ENCODE measurements at regions not wholly inside any gene's neighbourhood (a gene's known extent, or its start where the extent isn't known, plus 50 kb on each side); places are given as distances from the start of the nearest gene placed in this dataset.

DNA sequence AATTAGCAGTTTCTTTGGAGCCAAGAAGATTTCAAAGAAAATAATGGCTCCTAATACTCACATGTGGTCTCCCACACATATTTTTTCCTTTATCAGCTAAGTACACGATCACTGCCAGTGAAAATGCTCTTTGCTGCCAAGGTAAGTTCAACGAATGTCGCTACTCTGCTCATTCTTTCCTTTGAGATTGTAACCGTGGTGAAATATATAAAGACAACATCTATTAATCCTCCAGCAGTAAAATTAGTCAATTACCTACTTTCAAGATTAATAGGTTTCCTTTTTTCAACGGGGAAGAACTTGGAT lies 672.2 kb downstream of the GATA3 start:
- no peak for DNase-seq

DNA sequence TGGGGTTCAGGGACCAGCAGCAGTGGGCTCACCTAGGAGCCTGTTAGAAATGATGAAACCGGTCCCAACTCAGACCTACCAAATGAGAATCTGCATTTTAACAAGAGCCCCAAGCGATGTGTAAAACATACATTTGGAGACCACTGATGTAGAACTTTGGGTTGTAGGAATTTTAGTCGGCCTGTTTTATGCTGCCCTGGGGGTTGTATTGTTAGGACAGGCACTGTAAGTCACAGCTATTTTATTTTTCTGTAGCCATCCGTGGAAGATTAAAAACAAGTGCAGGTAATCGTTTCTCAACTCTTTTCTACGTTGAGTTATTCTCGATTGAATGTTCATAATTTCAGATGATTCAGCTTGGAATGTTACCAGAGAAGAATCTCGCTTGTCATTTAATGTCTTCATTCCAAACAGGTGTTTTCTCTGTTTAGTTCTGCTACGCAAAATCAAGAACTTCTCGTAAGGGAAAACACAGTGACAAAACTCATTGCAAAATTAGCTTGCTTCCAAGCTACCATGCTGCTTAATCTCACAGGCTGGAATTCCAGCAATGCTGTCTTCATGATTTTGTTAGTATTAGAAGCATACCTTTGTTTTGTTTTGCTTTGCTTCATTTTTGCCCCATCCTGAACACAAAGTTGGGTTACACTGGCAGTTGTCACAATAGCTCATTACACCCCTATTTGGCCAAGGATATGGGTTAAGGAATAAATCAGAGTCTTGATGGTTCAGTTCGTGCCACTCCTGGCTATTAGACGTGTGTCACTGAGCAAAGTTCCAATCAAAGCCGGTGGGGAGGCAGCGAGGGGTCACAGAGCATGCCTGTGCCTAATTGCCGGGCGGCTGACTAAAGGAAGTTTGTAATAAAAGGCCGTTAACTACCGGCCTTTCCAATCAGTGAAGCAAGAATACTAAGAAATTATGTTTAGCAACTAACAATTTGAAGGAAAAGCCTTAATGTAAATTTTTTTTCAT lies 676.9 kb downstream of the GATA3 start:
- no peak for DNase-seq

GRCh38 chr10:8738987-8739386 lies 684.5 kb downstream of the GATA3 start:
- no peak for DNase-seq

GRCh38 chr10:8752146-8752843 lies 697.8 kb downstream of the GATA3 start:
- DNase-seq, result no peak

DNA sequence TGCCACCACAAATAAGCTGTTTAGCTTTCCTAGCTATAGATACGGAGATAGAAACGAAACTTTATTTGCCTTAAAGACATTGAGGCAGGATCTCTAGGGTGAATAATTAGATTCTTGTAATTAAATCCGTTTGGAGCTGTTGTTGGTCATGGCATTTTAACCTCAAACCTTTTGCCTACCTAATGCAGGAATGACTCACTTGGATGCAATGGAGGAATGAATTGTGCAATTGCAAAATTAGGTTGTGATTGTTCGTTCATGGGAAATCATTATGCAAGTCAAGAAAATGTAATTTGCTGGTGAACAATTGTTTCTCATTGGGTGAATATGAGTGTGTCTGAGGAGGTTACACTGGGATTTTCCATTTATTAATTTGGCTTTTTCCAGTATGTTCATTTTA lies 703.5 kb downstream of the GATA3 start:
- DNase-seq, result no peak

DNA sequence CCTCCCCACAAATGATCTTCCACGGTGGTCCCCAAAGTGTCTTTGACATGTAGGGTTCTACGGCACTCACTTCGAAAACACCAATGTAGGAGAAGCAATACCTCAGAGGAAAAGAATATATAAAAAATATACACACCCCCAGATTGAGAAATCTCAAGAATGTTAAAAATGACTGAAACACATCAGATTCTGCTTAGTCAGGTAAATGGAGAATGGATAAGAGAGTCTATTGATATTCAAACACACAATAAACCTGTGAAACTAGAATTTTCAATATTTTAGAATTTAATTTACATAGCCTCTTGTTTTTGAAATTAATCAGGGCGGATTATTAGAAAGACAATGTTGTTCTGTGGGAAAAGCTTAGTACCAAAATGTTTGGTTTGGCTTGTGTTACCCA lies 712.4 kb downstream of the GATA3 start:
- no peak for DNase-seq

- DNase-seq, result no peak
These were observed 713.1 kb downstream of the GATA3 start for GRCh38 chr10:8767591-8767990.

- DNase-seq, result no peak
These were observed 713.9 kb downstream of the GATA3 start for GRCh38 chr10:8768341-8768740.

GRCh38 chr10:8768852-8769251 lies 714.4 kb downstream of the GATA3 start:
- DNase-seq, result no peak

GRCh38 chr10:8776926-8777622 lies 722.6 kb downstream of the GATA3 start:
- DNase-seq, result no peak

DNA sequence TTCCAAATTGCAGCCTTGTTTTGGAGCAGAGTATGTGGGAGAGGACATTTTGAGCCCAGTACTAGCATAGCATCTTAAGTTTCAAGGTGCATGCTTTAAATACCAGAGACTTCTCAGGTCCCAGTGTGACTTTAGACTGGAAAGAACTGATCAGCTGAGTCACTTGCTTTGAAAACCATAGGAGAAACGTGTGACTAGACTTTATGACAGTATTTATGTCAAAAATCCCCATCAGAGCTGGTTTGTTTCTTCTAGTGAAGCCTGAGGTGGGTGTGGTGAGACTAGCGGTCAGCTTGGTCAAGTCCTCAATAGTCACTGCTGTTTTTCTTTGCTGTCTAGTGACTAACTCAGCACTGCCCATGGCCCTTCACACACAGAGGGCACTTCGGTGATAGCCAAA lies 724.2 kb downstream of the GATA3 start:
- DNase-seq, result no peak

DNA sequence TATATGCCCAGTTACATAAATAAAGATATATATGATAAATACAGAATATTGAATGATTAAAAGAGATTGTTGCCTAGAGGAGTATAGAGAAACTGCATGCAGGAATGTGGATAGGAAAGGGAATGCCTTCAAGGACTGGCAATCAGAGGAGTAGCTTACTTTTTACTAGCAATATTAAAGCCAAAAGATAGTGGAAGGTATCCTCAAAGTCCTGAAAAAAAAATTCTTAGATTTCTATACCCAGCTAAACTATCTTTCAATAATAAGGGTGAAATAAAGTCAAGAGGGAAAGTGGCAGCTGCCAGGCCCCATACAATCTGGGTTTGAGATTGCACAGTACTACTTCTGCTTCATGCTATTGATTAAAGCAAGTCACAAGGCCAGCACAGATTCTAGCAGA lies 733.2 kb downstream of the GATA3 start:
- DNase-seq, result no peak

GRCh38 chr10:8790390-8790789 lies 735.9 kb downstream of the GATA3 start:
- no peak for DNase-seq

DNA sequence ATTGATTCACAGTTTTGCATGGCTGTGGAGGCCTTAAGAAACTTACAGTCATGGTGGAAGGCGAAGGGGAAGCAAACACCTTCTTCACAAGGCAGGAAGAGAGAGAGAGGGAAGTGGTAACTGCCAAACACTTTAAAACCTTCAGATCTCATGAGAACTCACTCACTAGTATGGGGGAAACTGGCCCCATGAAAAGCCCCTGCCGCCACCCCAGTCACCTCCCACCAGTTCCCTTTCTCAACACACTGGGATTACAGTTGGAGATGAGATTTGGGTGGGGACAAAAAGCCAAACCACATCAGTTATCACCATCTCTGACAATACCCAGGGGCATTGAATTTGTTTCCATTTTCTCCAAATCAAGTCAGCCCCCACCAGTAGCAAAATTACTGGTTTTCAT lies 740.4 kb downstream of the GATA3 start:
- no peak for DNase-seq

GRCh38 chr10:8800426-8800825 lies 745.9 kb downstream of the GATA3 start:
- no peak for DNase-seq

DNA sequence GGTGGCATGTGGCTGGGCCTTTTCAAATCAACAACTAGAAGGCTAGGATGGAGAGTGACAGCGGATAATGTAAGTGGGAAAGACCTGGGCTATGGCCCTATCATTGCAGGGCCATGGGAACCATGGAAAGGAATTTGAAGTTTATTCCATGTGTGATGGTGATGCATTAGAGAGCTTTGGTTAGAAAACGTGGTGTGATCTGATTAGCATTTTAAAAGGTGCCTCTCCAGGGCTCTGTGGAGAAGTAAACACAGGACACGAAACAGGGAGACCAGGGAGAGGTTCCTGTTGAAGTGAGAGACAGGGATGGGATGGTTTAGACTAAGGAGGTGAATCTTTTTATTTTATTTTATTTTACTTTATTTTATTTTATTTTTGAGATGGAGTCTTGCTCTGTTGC lies 749.5 kb downstream of the GATA3 start:
- no peak for DNase-seq

GRCh38 chr10:8810677-8811076 lies 756.2 kb downstream of the GATA3 start:
- no peak for DNase-seq

DNA sequence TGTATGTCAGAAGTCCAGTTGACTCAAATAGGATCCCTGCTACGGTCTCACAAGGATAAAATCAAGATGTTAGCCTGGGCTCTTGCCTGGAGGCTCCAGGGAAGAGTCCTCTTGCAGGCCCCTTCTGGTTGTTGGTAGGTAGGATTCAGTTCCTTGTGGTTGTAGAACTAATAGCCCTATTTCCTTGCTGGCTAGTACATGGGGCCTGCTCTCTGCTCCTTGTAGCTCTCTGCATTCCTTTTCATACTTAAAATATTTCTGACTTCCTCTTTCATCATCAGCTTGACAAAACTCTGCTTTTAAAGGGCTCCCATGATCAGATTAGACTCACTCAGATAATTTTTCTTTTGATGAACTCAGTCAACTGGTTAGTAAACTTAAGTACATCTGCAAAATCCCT lies 756.7 kb downstream of the GATA3 start:
- no peak for DNase-seq

GRCh38 chr10:8815969-8816368 lies 761.5 kb downstream of the GATA3 start:
- no peak for DNase-seq

- no peak for DNase-seq
These were observed 762.8 kb downstream of the GATA3 start for GRCh38 chr10:8817299-8817698.

GRCh38 chr10:8825611-8826010 lies 771.1 kb downstream of the GATA3 start:
- no peak for DNase-seq

GRCh38 chr10:8829592-8829991 lies 775.1 kb downstream of the GATA3 start:
- no peak for DNase-seq

GRCh38 chr10:8830048-8830447 lies 775.6 kb downstream of the GATA3 start:
- no peak for DNase-seq

DNA sequence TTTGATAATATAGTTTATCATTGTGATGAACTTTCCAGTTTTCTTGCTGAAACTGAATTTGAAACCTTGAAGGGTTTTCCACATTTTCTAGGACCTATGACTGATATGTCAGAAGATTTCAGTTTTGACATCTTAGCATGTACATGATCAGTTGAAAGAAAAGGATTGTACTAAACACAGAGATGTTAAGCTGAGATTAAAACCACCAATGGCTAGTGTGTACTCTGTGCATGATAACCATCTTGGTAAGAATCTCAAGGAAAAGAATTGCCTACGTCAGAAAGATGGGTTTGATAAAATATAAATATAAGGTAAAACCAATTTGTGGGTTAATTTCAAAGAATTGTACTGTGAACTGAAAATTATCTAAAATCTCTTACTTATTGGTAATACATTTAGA lies 776.4 kb downstream of the GATA3 start:
- no peak for DNase-seq

All from amniotic stem cell (primary cell).